Endothelial cell of umbilical vein (primary cell): ENCODE measurements at regions not wholly inside any gene's neighbourhood (a gene's known extent, or its start where the extent isn't known, plus 50 kb on each side); places are given as distances from the start of the nearest gene placed in this dataset.

Source experiments
- BruUV-seq: library from RNA; stranded (reverse); fragments of 400-500 nt; replicated peaks from 2 replicates; lab custom pipeline; 2021; lab: Mats Ljungman, UMichigan
- CTCF ChIA-PET: fragments of 300-600, 350-600 bp; sonication (Branson Sonifier 250); formaldehyde crosslinking; loops from one replicate; lab custom pipeline; 2021; ENCODE audit warnings: antibody characterized with exemption, inconsistent platforms; lab: Charles Lee
- POLR2A ChIA-PET: fragments of 300-600, 350-600 bp; sonication (Branson Sonifier 250); formaldehyde crosslinking; loops from one replicate; lab custom pipeline; 2021; ENCODE audit warnings: antibody characterized with exemption, inconsistent platforms; lab: Charles Lee
- DNase-seq: peaks from one replicate; pipeline ENCODE4 v3.0.0-alpha.2; 2011; ENCODE audit warnings: low read depth, low spot score
- FAIRE-seq: peaks from 2 replicates; lab custom pipeline; 2011; peaks lifted over from hg19 to GRCh38; lab: Jason Lieb, UNC
- H2AFZ ChIP-seq: 2 replicates; pipeline ENCODE4 v1.6.0; 2012; ENCODE audit warnings: low read depth, low read length, control low read depth, inconsistent platforms
- H3K27ac ChIP-seq: 2 replicates; pipeline ENCODE4 v1.5.1; 2011; ENCODE audit warnings: low read depth, mild to moderate bottlenecking, control low read depth, low read length, moderate library complexity; ENCODE audit not compliant: insufficient read depth
- H3K27me3 ChIP-seq, 2 experiments: 2 replicates each; pipeline versions ENCODE4 v1.6.0 to v1.6.1; 2011; ENCODE audit warnings: low read length in 2 of 2, mixed read lengths in 1 of 2; ENCODE audit not compliant: control insufficient read depth in 2 of 2, insufficient read depth in 2 of 2
- H3K36me3 ChIP-seq, 2 experiments: 2 replicates in 1 of 2; 3 replicates in 1 of 2; pipeline ENCODE4 v1.5.1; 2011; ENCODE audit warnings: low read length in 2 of 2, mild to moderate bottlenecking in 1 of 2, moderate library complexity in 1 of 2; ENCODE audit not compliant: control insufficient read depth in 2 of 2, insufficient read depth in 2 of 2; ENCODE audit errors: extremely low read depth in 1 of 2
- H3K4me1 ChIP-seq: 3 replicates; pipeline ENCODE4 v1.5.1; 2011; ENCODE audit warnings: mild to moderate bottlenecking, low read length; ENCODE audit not compliant: control insufficient read depth, insufficient read depth; ENCODE audit errors: extremely low read depth
- H3K4me2 ChIP-seq: 2 replicates; pipeline ENCODE4 v1.6.1; 2011; ENCODE audit warnings: low read length, control low read depth, mixed read lengths; ENCODE audit not compliant: insufficient read depth
- H3K4me3 ChIP-seq, 3 experiments: fragments of 200-600 bp in 1 of 3; sonication (generic), shearing (Covaris generic) in 1 of 3; replicated peaks in 1 of 3; 2 replicates each; pipeline ENCODE4 v1.5.1; 2011 to 2016; ENCODE audit warnings: control low read depth in 3 of 3, low read length in 3 of 3, mild to moderate bottlenecking in 2 of 3, inconsistent platforms in 1 of 3, low read depth in 1 of 3, moderate library complexity in 1 of 3; ENCODE audit not compliant: insufficient read depth in 1 of 3
- H3K79me2 ChIP-seq: 2 replicates; pipeline ENCODE4 v1.6.0; 2012; ENCODE audit warnings: low read length, inconsistent platforms; ENCODE audit not compliant: control insufficient read depth, insufficient read depth
- H3K9ac ChIP-seq: replicated peaks from 2 replicates; pipeline ENCODE3; 2011; ENCODE audit warnings: low read length, control low read depth; ENCODE audit not compliant: insufficient read depth; ENCODE audit errors: extremely low read depth
- H3K9me1 ChIP-seq: replicated peaks from 3 replicates; pipeline ENCODE4 v1.6.0; 2011; ENCODE audit warnings: mild to moderate bottlenecking, low read length; ENCODE audit not compliant: control insufficient read depth, insufficient read depth; ENCODE audit errors: extremely low read depth
- H3K9me3 ChIP-seq: replicated peaks from 2 replicates; pipeline ENCODE4 v1.5.1; 2012; ENCODE audit warnings: low read length, inconsistent platforms; ENCODE audit not compliant: control insufficient read depth, insufficient read depth
- H4K20me1 ChIP-seq: replicated peaks from 2 replicates; pipeline ENCODE3; 2011; ENCODE audit warnings: mild to moderate bottlenecking, low read length; ENCODE audit not compliant: control insufficient read depth, insufficient read depth; ENCODE audit errors: extremely low read depth
- FOS ChIP-seq: IDR thresholded peaks from 2 replicates; pipeline ENCODE4 v1.6.1; 2011; ENCODE audit warnings: mild to moderate bottlenecking, low read length, moderate library complexity, borderline replicate concordance; ENCODE audit not compliant: insufficient read depth
- GATA2 ChIP-seq: IDR thresholded peaks from 2 replicates; pipeline ENCODE4 v1.7.0; 2011; ENCODE audit warnings: low read depth, mild to moderate bottlenecking, moderate library complexity, mixed read lengths, low read length; ENCODE audit not compliant: insufficient read length, insufficient read depth
- JUN ChIP-seq: IDR thresholded peaks from 2 replicates; pipeline ENCODE4 v1.6.1; 2011; ENCODE audit warnings: borderline replicate concordance, low read depth; ENCODE audit not compliant: insufficient read length, insufficient read depth
- MYC ChIP-seq: IDR thresholded peaks from one replicate; pipeline ENCODE4 v1.6.1; 2011; ENCODE audit warnings: mild to moderate bottlenecking, low read depth, low read length
- POLR2AphosphoS5 ChIP-seq: IDR thresholded peaks from 2 replicates; pipeline ENCODE4 v1.6.1; 2012; ENCODE audit warnings: low read depth, mild to moderate bottlenecking, control low read depth, low read length, moderate library complexity; ENCODE audit not compliant: insufficient read depth
- dilution Hi-C: fragments of 300-500 bp; cut with MboI; formaldehyde crosslinking; loops from one replicate; pipeline ENCODE4 v1.15.0; 2019; ENCODE audit warnings: low sequenced_read_pairs; ENCODE audit not compliant: extremely low pct_ligation_motif_present
- intact Hi-C: fragments of 100-400 bp; cut with micrococcal nuclease; formaldehyde crosslinking; loops from one replicate; pipeline ENCODE4 v1.10.0; 2022
- TF ChIP-seq, protein P1 (sequence below), 2 donors: IDR thresholded peaks; 1 replicate in 1 of 2; 2 replicates in 1 of 2; pipeline ENCODE4 v1.5.1; 2011; ENCODE audit warnings: low read length in 2 of 2, mild to moderate bottlenecking in 2 of 2, moderate library complexity in 2 of 2, control low read depth in 1 of 2, inconsistent platforms in 1 of 2, low read depth in 1 of 2; ENCODE audit not compliant: insufficient read depth in 1 of 2; ENCODE audit errors: extremely low read depth in 1 of 2
- TF ChIP-seq, protein P2 (sequence below): IDR thresholded peaks from 2 replicates; pipeline ENCODE4 v1.6.1; 2011; ENCODE audit not compliant: insufficient read depth, insufficient read length

DNA sequence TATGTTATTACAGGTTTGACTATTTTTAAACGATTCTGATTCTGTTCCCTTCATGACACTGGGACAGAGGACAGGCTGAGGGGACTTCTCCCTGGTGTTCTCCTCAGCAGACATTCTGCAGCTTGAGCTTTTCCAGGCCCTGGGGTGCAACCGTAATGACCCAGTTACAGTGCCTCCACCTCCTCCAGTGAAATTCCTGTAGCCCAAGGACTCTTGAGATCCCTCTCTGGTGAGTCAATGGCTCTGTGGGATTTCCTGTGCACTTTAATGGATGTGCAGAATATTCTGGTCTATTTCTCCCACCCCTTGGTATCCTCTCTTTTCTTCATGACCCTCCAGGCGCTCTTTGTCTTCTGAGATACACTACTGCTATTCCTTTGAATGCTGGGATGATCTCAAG is 319.3 kb downstream of the INHBA start:
- TF ChIP-seq FOS: no peak
- no peak for TF ChIP-seq MYC
- no peak for TF ChIP-seq JUN
- no peak for TF ChIP-seq GATA2
- TF ChIP-seq, protein P1, sequence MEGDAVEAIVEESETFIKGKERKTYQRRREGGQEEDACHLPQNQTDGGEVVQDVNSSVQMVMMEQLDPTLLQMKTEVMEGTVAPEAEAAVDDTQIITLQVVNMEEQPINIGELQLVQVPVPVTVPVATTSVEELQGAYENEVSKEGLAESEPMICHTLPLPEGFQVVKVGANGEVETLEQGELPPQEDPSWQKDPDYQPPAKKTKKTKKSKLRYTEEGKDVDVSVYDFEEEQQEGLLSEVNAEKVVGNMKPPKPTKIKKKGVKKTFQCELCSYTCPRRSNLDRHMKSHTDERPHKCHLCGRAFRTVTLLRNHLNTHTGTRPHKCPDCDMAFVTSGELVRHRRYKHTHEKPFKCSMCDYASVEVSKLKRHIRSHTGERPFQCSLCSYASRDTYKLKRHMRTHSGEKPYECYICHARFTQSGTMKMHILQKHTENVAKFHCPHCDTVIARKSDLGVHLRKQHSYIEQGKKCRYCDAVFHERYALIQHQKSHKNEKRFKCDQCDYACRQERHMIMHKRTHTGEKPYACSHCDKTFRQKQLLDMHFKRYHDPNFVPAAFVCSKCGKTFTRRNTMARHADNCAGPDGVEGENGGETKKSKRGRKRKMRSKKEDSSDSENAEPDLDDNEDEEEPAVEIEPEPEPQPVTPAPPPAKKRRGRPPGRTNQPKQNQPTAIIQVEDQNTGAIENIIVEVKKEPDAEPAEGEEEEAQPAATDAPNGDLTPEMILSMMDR (IDR thresholded peaks at IDR 0.05; ENCODE audit: extremely low read depth in 1 of 2, insufficient read depth in 1 of 2, low read depth in 1 of 2, low read length in 2 of 2): no peak
- TF ChIP-seq, protein P2, sequence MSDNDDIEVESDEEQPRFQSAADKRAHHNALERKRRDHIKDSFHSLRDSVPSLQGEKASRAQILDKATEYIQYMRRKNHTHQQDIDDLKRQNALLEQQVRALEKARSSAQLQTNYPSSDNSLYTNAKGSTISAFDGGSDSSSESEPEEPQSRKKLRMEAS: no peak
- no peak for TF ChIP-seq POLR2AphosphoS5
- intact Hi-C loops: no loop called here
- Histone ChIP-seq H3K4me2 (no peak overlapping the region), H3K4me1 (peaks cover 4% of the 10 kb centered on the region), H3K4me3 (no peak overlapping the region), H3K9ac (no peak overlapping the region), H4K20me1 (no peaks in the 10 kb centered on the region), H2AFZ (no peak overlapping the region), H3K27ac (no peak overlapping the region), H3K79me2 (no peaks in the 10 kb centered on the region), H3K27me3 (no peaks in the 10 kb centered on the region), H3K9me1 (no peaks in the 10 kb centered on the region), H3K36me3 (no peaks in the 10 kb centered on the region), H3K9me3 (no peaks in the 10 kb centered on the region)
- dilution Hi-C loops: no loop called here
- ChIA-PET POLR2A (no interaction called here), CTCF (no interaction called here)
- no peak for DNase-seq
- no TSS peak for BruUV-seq
- FAIRE-seq: no peak
